Activated naive CD8-positive, alpha-beta T cell treated with anti-CD3 and anti-CD28 coated beads, Interleukin-2, amount 10 ng/mL, durations not matched to agents 7 days and 5 days (primary cell): ENCODE measurements at regions not wholly inside any gene's neighbourhood (a gene's known extent, or its start where the extent isn't known, plus 50 kb on each side); places are given as distances from the start of the nearest gene placed in this dataset.

Experiments used
- ATAC-seq: fragments of 150-1000 bp; cut with Tn5 transposase; one replicate; pipeline ENCODE4 v1.10.0; 2021; ENCODE audit warnings: low read depth, moderate library complexity
- POLR2A ChIA-PET: fragments of 350-600 bp; sonication (Branson Sonifier 250); formaldehyde crosslinking; loops from one replicate; lab custom pipeline; 2021; ENCODE audit warnings: antibody characterized with exemption; lab: Charles Lee
- DNase-seq: peaks from one replicate; pipeline ENCODE4 v3.0.0; 2021
- H3K27ac Mint-ChIP-seq: one replicate; pipeline ENCODE4 v1.8.0; 2022; ENCODE audit warnings: mild to moderate bottlenecking, mixed read lengths
- H3K27me3 Mint-ChIP-seq: one replicate; pipeline ENCODE4 v1.8.0; 2022; ENCODE audit warnings: mild to moderate bottlenecking, moderate library complexity, mixed read lengths
- H3K36me3 Mint-ChIP-seq: one replicate; pipeline ENCODE4 v1.8.0; 2021; ENCODE audit warnings: mild to moderate bottlenecking, mixed read lengths
- H3K4me1 Mint-ChIP-seq: one replicate; pipeline ENCODE4 v1.8.0; 2021; ENCODE audit warnings: mixed read lengths
- H3K4me3 Mint-ChIP-seq: one replicate; pipeline ENCODE4 v1.8.0; 2022; ENCODE audit warnings: mild to moderate bottlenecking, moderate library complexity, mixed read lengths
- H3K9me3 Mint-ChIP-seq: one replicate; pipeline ENCODE4 v1.8.0; 2021; ENCODE audit warnings: mixed read lengths

DNA sequence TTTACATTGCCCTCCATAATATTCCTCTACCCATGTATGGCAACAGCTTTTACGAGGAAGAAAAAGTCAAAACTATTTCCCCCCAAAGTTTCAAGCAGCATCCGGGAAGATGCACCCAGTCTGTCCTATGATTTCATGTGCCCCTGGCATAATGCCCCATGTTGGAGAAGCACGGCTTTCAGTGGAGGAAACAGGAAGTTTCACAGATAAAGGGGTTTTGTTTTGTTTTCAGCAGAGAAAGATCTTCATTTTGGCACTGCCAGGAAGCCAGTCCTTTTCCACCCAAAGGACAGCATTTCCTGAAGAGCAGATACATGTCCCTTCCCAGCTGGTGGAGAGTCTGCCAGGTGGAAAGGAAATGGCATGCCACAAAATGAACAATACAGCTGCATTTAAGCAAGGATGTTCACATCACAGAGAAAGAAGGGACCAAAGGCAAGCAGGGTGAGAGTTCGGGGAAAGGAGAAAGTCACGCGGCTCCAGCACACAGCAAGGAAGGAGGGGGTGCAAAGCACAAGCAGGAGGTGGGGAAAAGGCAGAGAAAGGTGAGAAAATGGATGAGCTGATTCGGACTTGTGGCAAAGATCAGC is 95.3 kb upstream of the HIVEP3 start:
- no peak for DNase-seq
- ATAC-seq = no peak
- POLR2A ChIA-PET = no interaction called here
- Mint-ChIP-seq H3K4me1 (peaks cover 19% of the 10 kb centered on the region), H3K4me3 (peak overlapping the region; percentile 17), H3K27me3 (no peaks in the 10 kb centered on the region), H3K27ac (peak overlapping the region; percentile 39), H3K9me3 (peaks cover 2% of the 10 kb centered on the region), H3K36me3 (peaks cover 5% of the 10 kb centered on the region)

DNA sequence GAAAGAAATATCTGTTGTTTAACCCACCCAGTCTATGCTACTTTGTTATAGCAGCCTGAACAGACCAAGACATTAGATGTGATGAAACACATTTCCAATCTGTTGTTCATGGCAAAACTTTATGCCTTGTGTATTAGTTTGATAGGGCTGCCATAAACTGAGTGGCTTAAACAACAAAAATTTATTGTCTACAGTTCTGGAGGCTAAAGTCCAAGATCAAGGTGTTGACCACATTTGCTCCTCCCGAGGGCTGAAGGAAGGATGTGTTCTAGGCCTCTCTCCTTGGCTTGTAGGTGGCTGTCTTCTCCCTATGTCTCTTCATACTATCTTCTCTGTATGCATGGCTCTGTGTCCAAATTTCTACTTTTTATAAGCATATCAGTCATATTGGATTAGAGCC is 94.1 kb upstream of the HIVEP3 start:
- peaks cover 19% of the 10 kb centered on the region for H3K4me1 Mint-ChIP-seq

GRCh38 chr1:42010381-42010780 is 91.7 kb upstream of the HIVEP3 start:
- H3K9me3 Mint-ChIP-seq = no peaks in the 10 kb centered on the region
- ATAC-seq (no peak), DNase-seq (no peak)
- H3K4me3 Mint-ChIP-seq = no peak overlapping the region
- no peak overlapping the region for H3K27ac Mint-ChIP-seq
- POLR2A ChIA-PET = no interaction called here
- H3K4me1 Mint-ChIP-seq = peaks cover 19% of the 10 kb centered on the region
- no peaks in the 10 kb centered on the region for H3K27me3 Mint-ChIP-seq
- peaks cover 5% of the 10 kb centered on the region for H3K36me3 Mint-ChIP-seq

More for the DNA sequence above, 94.1 kb upstream of the HIVEP3 start:
- Mint-ChIP-seq H3K27ac (no peak overlapping the region), H3K9me3 (no peaks in the 10 kb centered on the region), H3K27me3 (no peaks in the 10 kb centered on the region), H3K36me3 (peaks cover 5% of the 10 kb centered on the region), H3K4me3 (no peak overlapping the region)
- ATAC-seq (no peak), DNase-seq (no peak)
- POLR2A ChIA-PET = no interaction called here

DNA sequence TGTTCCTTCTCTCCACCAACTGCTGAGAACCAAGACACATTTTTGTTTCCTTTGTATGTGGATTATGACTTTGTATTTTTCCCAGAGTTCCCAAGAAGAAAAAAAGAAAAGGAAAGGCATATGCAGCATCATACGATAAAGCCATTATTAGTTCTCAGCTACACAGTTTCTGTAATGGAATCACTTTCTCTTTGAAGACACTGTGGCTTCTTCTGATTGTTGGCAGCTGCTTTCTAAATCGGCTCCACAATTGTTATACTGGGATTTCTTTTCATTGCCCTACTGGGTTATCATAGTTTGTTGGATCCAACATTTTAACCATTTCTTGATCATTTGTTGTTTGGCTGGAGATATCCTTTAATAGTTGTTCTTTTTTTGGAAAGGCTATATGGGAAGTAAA is 89.5 kb upstream of the HIVEP3 start:
- H3K4me1 Mint-ChIP-seq = peaks cover 12% of the 10 kb centered on the region
- H3K9me3 Mint-ChIP-seq = no peaks in the 10 kb centered on the region
- POLR2A ChIA-PET = no interaction called here

DNA sequence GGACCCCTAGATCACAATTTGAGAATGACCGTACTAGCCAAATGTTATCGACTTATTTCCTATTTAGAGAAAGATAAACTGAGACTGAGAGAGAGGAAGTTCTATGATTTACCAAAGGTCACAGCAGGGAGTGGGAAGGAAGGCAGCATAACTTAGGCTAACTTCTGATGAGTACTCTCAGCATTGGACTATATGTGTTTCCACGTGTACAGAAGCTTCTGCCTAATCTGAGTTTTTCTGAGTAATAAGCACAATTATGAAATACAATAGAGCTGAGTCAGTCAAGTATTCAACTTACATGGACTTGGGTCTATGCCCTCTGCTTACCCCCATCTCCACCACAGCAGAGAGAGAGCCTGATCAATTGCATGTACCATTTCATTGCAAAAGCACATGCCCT is 88.1 kb upstream of the HIVEP3 start:
- H3K27ac Mint-ChIP-seq = no peak overlapping the region
- no peak for DNase-seq
- H3K36me3 Mint-ChIP-seq = peaks cover 2% of the 10 kb centered on the region
- H3K4me1 Mint-ChIP-seq = peaks cover 11% of the 10 kb centered on the region
- no peak for ATAC-seq
- H3K9me3 Mint-ChIP-seq = no peaks in the 10 kb centered on the region
- peaks cover 3% of the 10 kb centered on the region for H3K27me3 Mint-ChIP-seq
- H3K4me3 Mint-ChIP-seq = no peak overlapping the region
- POLR2A ChIA-PET = no interaction called here

More for the DNA sequence above, 89.5 kb upstream of the HIVEP3 start:
- H3K4me3 Mint-ChIP-seq = no peak overlapping the region
- H3K27me3 Mint-ChIP-seq = peaks cover 3% of the 10 kb centered on the region
- H3K36me3 Mint-ChIP-seq = peaks cover 2% of the 10 kb centered on the region
- ATAC-seq (no peak), DNase-seq (no peak)
- no peak overlapping the region for H3K27ac Mint-ChIP-seq

DNA sequence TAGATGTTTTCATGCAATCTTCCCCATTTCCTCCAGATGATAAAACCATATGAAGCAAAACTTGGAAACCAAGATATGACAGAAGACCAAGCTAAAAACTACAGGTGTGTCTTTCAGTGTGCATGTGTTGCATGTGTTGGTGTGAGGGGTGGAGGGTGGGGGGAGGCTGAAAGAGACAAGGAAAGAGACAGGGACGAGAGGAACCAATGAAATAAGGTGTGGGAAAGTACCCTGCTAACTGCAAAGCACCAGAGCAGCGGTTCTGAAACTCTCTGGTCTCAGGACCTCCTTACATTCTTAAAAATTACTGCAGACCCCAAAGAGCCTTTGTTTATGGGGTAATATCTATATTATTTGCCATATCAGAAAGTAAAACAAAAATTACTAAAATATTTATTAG is 87.4 kb upstream of the HIVEP3 start:
- Mint-ChIP-seq H3K4me3 (no peak overlapping the region), H3K9me3 (no peaks in the 10 kb centered on the region), H3K36me3 (no peaks in the 10 kb centered on the region), H3K27me3 (peaks cover 3% of the 10 kb centered on the region), H3K27ac (no peak overlapping the region), H3K4me1 (peaks cover 8% of the 10 kb centered on the region)
- POLR2A ChIA-PET = no interaction called here
- ATAC-seq (no peak), DNase-seq (no peak)

DNA sequence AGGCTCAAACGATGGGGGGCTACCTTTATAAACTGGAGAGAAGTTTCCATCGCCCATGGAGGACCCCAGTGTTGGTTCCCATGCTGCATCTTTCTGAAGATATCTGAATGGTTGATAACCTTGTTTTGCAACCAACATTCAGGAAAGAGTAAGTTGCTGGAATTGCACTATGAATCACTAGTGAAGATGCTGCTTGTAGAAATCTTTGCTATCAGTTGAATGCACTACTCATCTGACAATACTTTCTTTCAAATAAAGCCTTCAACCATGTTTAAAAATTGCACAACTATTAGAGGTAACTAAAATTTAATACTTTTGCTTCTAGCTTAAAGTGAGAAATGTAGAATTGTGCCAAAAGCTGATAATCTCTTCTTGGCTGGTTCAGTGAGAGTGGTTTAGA is 86.8 kb upstream of the HIVEP3 start:
- no peak overlapping the region for H3K27ac Mint-ChIP-seq

DNA sequence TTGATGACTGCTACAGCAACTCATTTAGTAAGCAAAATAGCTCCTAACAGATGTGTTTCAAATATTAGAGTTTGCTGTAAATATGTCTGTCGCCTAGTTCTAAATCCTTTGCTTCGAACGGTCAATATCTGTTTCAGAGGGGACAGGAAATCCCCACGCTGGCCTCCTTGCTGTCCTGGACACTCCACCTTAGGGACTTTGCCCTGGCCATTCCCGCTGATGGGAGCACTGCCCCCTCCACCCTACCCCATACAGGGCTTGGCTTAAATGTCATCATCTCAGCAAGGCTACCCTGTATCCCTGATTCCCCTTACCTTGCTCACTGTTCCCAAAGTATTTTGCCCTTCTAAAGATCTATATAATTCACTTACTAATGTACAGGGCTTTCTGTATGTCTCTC is 86.1 kb upstream of the HIVEP3 start:
- H3K4me1 Mint-ChIP-seq = peaks cover 5% of the 10 kb centered on the region
- ATAC-seq (no peak), DNase-seq (no peak)
- H3K9me3 Mint-ChIP-seq = no peaks in the 10 kb centered on the region
- H3K4me3 Mint-ChIP-seq = no peak overlapping the region
- no peak overlapping the region for H3K27ac Mint-ChIP-seq
- peaks cover 3% of the 10 kb centered on the region for H3K27me3 Mint-ChIP-seq
- POLR2A ChIA-PET = no interaction called here
- H3K36me3 Mint-ChIP-seq = no peaks in the 10 kb centered on the region

More for the DNA sequence above, 86.8 kb upstream of the HIVEP3 start:
- no peaks in the 10 kb centered on the region for H3K36me3 Mint-ChIP-seq
- ATAC-seq (no peak), DNase-seq (no peak)
- H3K4me3 Mint-ChIP-seq = no peak overlapping the region
- peaks cover 3% of the 10 kb centered on the region for H3K27me3 Mint-ChIP-seq
- POLR2A ChIA-PET = no interaction called here
- H3K4me1 Mint-ChIP-seq = peaks cover 7% of the 10 kb centered on the region
- H3K9me3 Mint-ChIP-seq = no peaks in the 10 kb centered on the region

DNA sequence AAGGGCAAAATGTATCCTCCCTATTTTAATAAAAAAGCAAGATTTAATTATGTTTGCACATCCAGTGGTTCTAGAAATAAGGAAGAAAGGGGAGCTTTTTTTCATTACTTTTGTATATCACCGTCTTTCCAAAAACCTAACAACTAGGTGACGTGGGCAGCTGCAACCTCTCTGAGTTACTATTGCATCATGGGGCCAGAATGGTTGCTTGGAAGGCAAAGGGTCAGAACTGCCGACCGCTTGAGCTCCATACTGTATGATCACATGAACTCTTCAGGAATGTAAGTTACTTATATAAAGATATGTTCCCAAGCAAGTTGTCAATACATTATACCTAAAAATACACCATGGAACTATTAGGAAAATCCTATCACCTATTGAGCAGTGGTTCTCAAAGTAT is 85.6 kb upstream of the HIVEP3 start:
- peaks cover under 1% of the 10 kb centered on the region for H3K36me3 Mint-ChIP-seq
- DNase-seq (no peak), ATAC-seq (no peak)
- POLR2A ChIA-PET = no interaction called here
- H3K27me3 Mint-ChIP-seq = peaks cover 3% of the 10 kb centered on the region
- no peaks in the 10 kb centered on the region for H3K9me3 Mint-ChIP-seq
- no peak overlapping the region for H3K4me3 Mint-ChIP-seq
- H3K27ac Mint-ChIP-seq = no peak overlapping the region
- H3K4me1 Mint-ChIP-seq = peaks cover 3% of the 10 kb centered on the region

DNA sequence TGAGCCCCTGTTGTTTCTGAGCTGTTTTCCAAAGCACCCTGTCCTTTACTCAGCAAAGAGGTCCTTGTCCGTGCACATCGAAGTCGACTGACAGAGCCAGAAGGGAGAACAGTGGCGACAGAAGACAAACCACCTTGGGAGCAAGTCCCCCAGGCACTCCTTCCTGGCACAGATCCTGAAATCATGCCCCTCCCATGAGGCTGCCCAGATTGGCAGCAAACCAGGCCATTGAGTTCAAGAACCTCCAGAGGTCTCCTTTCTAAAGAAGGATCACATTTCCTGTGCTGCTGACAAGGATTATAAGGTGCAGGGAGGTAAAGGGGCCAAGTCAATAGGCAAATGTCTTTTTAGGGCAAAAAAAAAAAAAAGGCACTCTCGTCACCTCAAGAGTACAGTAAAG is 84.7 kb upstream of the HIVEP3 start:
- ATAC-seq = no peak
- Mint-ChIP-seq H3K4me1 (no peaks in the 10 kb centered on the region), H3K27ac (no peak overlapping the region), H3K9me3 (no peaks in the 10 kb centered on the region), H3K4me3 (no peak overlapping the region), H3K27me3 (peaks cover 3% of the 10 kb centered on the region), H3K36me3 (peaks cover 3% of the 10 kb centered on the region)
- DNase-seq = no peak
- POLR2A ChIA-PET = no interaction called here

DNA sequence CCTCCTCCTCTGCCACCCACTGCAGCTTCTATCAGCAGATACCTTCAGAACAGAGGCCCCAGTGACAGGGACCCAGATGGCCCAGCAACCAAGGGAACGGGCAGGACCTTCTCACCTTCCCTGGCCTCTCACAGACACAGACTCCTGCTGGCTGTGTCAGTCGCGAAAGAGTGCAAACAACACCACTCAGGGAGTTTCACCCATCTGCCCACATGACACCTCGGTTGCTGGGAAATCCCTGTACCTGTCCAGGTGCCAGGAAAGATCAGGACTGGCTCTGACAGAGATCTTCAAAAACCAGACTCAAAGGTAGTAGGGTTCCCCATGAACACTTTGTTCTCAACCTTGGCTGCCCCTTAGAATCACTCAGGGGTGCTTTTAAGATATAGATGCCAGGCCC is 83.5 kb upstream of the HIVEP3 start:
- DNase-seq (no peak), ATAC-seq (no peak)
- Mint-ChIP-seq H3K27ac (no peak overlapping the region), H3K36me3 (peaks cover 3% of the 10 kb centered on the region), H3K27me3 (peaks cover 3% of the 10 kb centered on the region), H3K9me3 (no peaks in the 10 kb centered on the region), H3K4me1 (no peaks in the 10 kb centered on the region), H3K4me3 (no peak overlapping the region)
- POLR2A ChIA-PET = no interaction called here

GRCh38 chr1:42000766-42001165 is 82.0 kb upstream of the HIVEP3 start:
- no peak overlapping the region for H3K27ac Mint-ChIP-seq
- DNase-seq (no peak), ATAC-seq (no peak)
- H3K36me3 Mint-ChIP-seq = peaks cover 3% of the 10 kb centered on the region
- peaks cover 1% of the 10 kb centered on the region for H3K4me1 Mint-ChIP-seq
- H3K4me3 Mint-ChIP-seq = no peak overlapping the region
- peaks cover 3% of the 10 kb centered on the region for H3K27me3 Mint-ChIP-seq
- peaks cover 3% of the 10 kb centered on the region for H3K9me3 Mint-ChIP-seq
- POLR2A ChIA-PET = no interaction called here

DNA sequence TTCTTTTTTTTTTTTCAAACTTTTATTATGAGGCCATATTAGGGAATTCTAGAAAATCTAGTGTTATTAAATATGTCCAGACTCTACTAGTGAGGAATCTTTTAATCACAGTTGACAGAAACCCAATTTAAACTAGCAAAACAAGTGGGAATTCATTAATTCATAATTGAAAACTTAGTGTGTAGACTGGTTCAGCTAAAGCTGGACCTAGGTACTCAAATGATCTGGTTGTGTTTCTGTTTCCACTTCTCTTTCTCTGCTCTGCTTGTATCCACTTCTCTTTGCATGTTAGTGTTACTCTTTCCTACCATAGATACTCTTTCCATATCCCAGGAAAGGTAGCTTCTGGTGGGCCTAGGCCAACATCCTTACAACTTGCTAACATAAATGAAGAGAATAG is 81.2 kb upstream of the HIVEP3 start:
- Mint-ChIP-seq H3K4me1 (peaks cover 1% of the 10 kb centered on the region), H3K4me3 (no peak overlapping the region), H3K27me3 (peaks cover under 1% of the 10 kb centered on the region), H3K36me3 (peaks cover 3% of the 10 kb centered on the region), H3K9me3 (peaks cover 4% of the 10 kb centered on the region), H3K27ac (no peak overlapping the region)
- POLR2A ChIA-PET = no interaction called here
- DNase-seq = no peak
- ATAC-seq = no peak

- Mint-ChIP-seq H3K4me1 (peaks cover 4% of the 10 kb centered on the region), H3K4me3 (no peak overlapping the region), H3K36me3 (peaks cover 3% of the 10 kb centered on the region), H3K9me3 (peaks cover 10% of the 10 kb centered on the region), H3K27me3 (no peaks in the 10 kb centered on the region), H3K27ac (no peak overlapping the region)
- no peak for ATAC-seq
- POLR2A ChIA-PET = no interaction called here
- no peak for DNase-seq
Measured at GRCh38 chr1:41998250-41998649, 79.5 kb upstream of the HIVEP3 start.

GRCh38 chr1:41997153-41997552 is 78.4 kb upstream of the HIVEP3 start:
- peaks cover 4% of the 10 kb centered on the region for H3K4me1 Mint-ChIP-seq
- no peaks in the 10 kb centered on the region for H3K27me3 Mint-ChIP-seq
- no peak overlapping the region for H3K4me3 Mint-ChIP-seq
- ATAC-seq (no peak), DNase-seq (no peak)
- no peak overlapping the region for H3K27ac Mint-ChIP-seq
- POLR2A ChIA-PET = no interaction called here
- peaks cover 10% of the 10 kb centered on the region for H3K9me3 Mint-ChIP-seq
- H3K36me3 Mint-ChIP-seq = peaks cover 3% of the 10 kb centered on the region
